Immature natural killer cell (primary cell): ENCODE measurements at regions not wholly inside any gene's neighbourhood (a gene's known extent, or its start where the extent isn't known, plus 50 kb on each side); places are given as distances from the start of the nearest gene placed in this dataset.

ENCODE experiments used
- DNase-seq, 3 donors: peaks; one replicate each; pipeline ENCODE4 v3.0.0; 2022; ENCODE audit warnings: mixed read lengths in 1 of 3
- H3K27ac Mint-ChIP-seq, 6 donors: one replicate each; pipeline ENCODE4 v1.8.0; 2020; ENCODE audit warnings: mixed read lengths in 6 of 6, mild to moderate bottlenecking in 5 of 6, inconsistent platforms in 4 of 6, moderate library complexity in 3 of 6
- H3K27me3 Mint-ChIP-seq, 3 donors: one replicate each; pipeline ENCODE4 v1.8.0; 2020 to 2021; ENCODE audit warnings: low read depth in 3 of 3, mild to moderate bottlenecking in 3 of 3, mixed read lengths in 3 of 3, moderate library complexity in 3 of 3, inconsistent platforms in 1 of 3
- H3K36me3 Mint-ChIP-seq, 3 donors: one replicate each; pipeline ENCODE4 v1.8.0; 2020; ENCODE audit warnings: mixed read lengths in 3 of 3, inconsistent platforms in 2 of 3, mild to moderate bottlenecking in 2 of 3
- H3K4me1 Mint-ChIP-seq, 2 donors: one replicate each; pipeline ENCODE4 v1.8.0; 2020; ENCODE audit warnings: inconsistent platforms in 2 of 2, mild to moderate bottlenecking in 2 of 2, mixed read lengths in 2 of 2, moderate library complexity in 1 of 2
- H3K4me3 Mint-ChIP-seq, 5 donors: one replicate each; pipeline ENCODE4 v1.8.0; 2020; ENCODE audit warnings: mild to moderate bottlenecking in 5 of 5, mixed read lengths in 5 of 5, inconsistent platforms in 3 of 5, moderate library complexity in 3 of 5
- H3K9me3 Mint-ChIP-seq, 6 donors: one replicate each; pipeline ENCODE4 v1.8.0; 2020; ENCODE audit warnings: mild to moderate bottlenecking in 6 of 6, mixed read lengths in 6 of 6, inconsistent platforms in 4 of 6, moderate library complexity in 3 of 6

GRCh38 chr2:19607400-19607799 lies 249.0 kb upstream of the OSR1 start:
- DNase-seq, result no peak
- no peaks in the 10 kb centered on the region for H3K4me1 Mint-ChIP-seq
- no peak overlapping the region for H3K4me3 Mint-ChIP-seq
- peaks cover 4 to 7% (median 5%) of the 10 kb centered on the region in 6 donors for H3K9me3 Mint-ChIP-seq
- no peaks in the 10 kb centered on the region for H3K36me3 Mint-ChIP-seq
- no peak overlapping the region for H3K27ac Mint-ChIP-seq
- peaks cover 0 to 7% (median 3%) of the 10 kb centered on the region in 3 donors for H3K27me3 Mint-ChIP-seq

- H3K9me3 Mint-ChIP-seq, result peaks cover 0 to 10% (median 5%) of the 10 kb centered on the region in 6 donors
- no peak overlapping the region for H3K27ac Mint-ChIP-seq
- no peak overlapping the region for H3K4me3 Mint-ChIP-seq
- no peaks in the 10 kb centered on the region for H3K4me1 Mint-ChIP-seq
- no peaks in the 10 kb centered on the region for H3K36me3 Mint-ChIP-seq
- no peak for DNase-seq
- peaks cover 0 to 4% (median 1%) of the 10 kb centered on the region in 3 donors for H3K27me3 Mint-ChIP-seq
Measured at GRCh38 chr2:19600982-19601381, 242.6 kb upstream of the OSR1 start.

DNA sequence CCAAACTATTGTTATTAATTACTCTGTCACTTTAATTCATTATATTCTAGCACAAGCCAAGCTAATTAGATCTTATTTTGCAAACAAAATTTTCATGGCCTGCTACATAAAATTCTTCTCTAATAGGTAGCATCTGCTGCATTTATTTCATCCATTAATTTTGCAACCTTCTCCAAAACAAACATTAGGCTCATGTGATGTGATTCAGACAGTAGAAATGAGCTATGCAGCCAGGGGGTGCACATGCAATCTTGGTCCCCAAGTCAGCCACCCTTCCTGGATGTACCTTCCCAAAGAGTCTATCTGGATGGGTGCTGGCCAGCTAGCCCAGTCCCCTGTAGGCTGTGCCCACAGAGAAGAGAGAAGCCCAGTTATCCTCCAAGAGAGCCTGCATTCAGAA lies 242.1 kb upstream of the OSR1 start:
- Mint-ChIP-seq H3K27me3 (peaks cover 0 to 4% (median 1%) of the 10 kb centered on the region in 3 donors), H3K36me3 (no peaks in the 10 kb centered on the region), H3K9me3 (peaks cover 0 to 10% (median 5%) of the 10 kb centered on the region in 6 donors), H3K4me3 (no peak overlapping the region), H3K4me1 (no peaks in the 10 kb centered on the region), H3K27ac (no peak overlapping the region)
- no peak for DNase-seq

GRCh38 chr2:19598971-19599370 lies 240.5 kb upstream of the OSR1 start:
- H3K27me3 Mint-ChIP-seq, result peaks cover 0 to 6% (median 0%) of the 10 kb centered on the region in 3 donors
- H3K9me3 Mint-ChIP-seq, result peaks cover 0 to 7% (median 2%) of the 10 kb centered on the region in 6 donors
- no peak overlapping the region for H3K27ac Mint-ChIP-seq
- no peaks in the 10 kb centered on the region for H3K36me3 Mint-ChIP-seq
- H3K4me1 Mint-ChIP-seq, result no peaks in the 10 kb centered on the region
- no peak for DNase-seq
- no peak overlapping the region for H3K4me3 Mint-ChIP-seq

DNA sequence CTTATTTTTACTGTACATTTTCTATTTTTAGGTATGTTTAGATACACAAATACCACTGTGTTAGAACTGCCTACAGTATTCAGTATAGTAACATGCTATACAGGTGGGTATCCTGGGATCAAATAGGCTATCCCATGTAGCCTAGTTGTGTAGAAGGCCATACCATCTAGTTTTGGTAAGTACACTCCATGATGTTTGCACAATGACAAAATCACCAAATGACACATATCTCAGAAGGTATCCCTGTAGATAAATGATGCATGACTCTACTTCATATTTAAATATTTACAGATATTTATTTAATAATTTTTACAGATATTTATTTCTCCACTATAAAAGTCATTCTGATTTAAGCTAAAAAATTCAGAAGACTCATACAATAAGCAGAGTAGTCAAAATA lies 233.8 kb upstream of the OSR1 start:
- Mint-ChIP-seq H3K9me3 (peaks cover 0 to 4% (median under 1%) of the 10 kb centered on the region in 6 donors), H3K4me3 (no peak overlapping the region), H3K27ac (no peak overlapping the region), H3K36me3 (no peaks in the 10 kb centered on the region), H3K27me3 (peaks cover 0 to 5% (median 2%) of the 10 kb centered on the region in 3 donors), H3K4me1 (no peaks in the 10 kb centered on the region)
- DNase-seq, result no peak

DNA sequence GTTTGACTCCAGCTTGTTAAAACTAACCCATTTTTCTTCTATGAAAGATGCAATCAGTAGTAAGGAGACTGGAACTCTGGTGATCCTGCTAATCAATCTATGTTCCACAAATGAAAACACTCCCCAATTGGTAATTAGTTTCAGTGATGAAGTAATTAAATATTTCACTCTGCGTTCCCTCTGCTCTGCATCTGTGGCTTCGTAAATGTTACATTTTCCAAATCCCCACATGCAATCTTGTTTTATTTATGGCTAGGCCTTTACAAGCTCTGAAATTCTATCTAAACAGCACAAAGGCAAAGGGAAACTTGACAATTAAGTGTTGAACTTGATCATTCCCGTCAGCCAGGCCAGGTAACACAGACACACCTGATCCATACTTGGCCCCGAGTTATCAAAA lies 231.4 kb upstream of the OSR1 start:
- Mint-ChIP-seq H3K27ac (no peak overlapping the region), H3K36me3 (no peaks in the 10 kb centered on the region), H3K4me1 (no peaks in the 10 kb centered on the region), H3K27me3 (peaks cover 0 to 2% (median 2%) of the 10 kb centered on the region in 3 donors), H3K4me3 (no peak overlapping the region), H3K9me3 (peaks cover 0 to 9% (median under 1%) of the 10 kb centered on the region in 6 donors)
- DNase-seq, result no peak

GRCh38 chr2:19580830-19581229 lies 222.4 kb upstream of the OSR1 start:
- Mint-ChIP-seq H3K27ac (no peak overlapping the region), H3K9me3 (peaks cover 0 to 8% (median 2%) of the 10 kb centered on the region in 6 donors), H3K4me1 (no peaks in the 10 kb centered on the region), H3K4me3 (no peak overlapping the region), H3K27me3 (peaks cover 0 to 3% (median 0%) of the 10 kb centered on the region in 3 donors), H3K36me3 (no peaks in the 10 kb centered on the region)
- no peak for DNase-seq

- Mint-ChIP-seq H3K36me3 (no peaks in the 10 kb centered on the region), H3K27me3 (peaks cover 0 to 2% (median 0%) of the 10 kb centered on the region in 3 donors), H3K9me3 (peaks cover 0 to 8% (median 0%) of the 10 kb centered on the region in 6 donors), H3K27ac (no peak overlapping the region), H3K4me3 (no peak overlapping the region), H3K4me1 (no peaks in the 10 kb centered on the region)
- DNase-seq, result no peak
Measured at GRCh38 chr2:19580264-19580663, 221.8 kb upstream of the OSR1 start.

GRCh38 chr2:19579461-19579860 lies 221.0 kb upstream of the OSR1 start:
- no peaks in the 10 kb centered on the region for H3K4me1 Mint-ChIP-seq
- no peak overlapping the region for H3K4me3 Mint-ChIP-seq
- peaks cover 0 to 2% (median 0%) of the 10 kb centered on the region in 3 donors for H3K27me3 Mint-ChIP-seq
- no peaks in the 10 kb centered on the region for H3K36me3 Mint-ChIP-seq
- no peak for DNase-seq
- H3K27ac Mint-ChIP-seq, result no peak overlapping the region
- peaks cover 0 to 8% (median 0%) of the 10 kb centered on the region in 6 donors for H3K9me3 Mint-ChIP-seq

DNA sequence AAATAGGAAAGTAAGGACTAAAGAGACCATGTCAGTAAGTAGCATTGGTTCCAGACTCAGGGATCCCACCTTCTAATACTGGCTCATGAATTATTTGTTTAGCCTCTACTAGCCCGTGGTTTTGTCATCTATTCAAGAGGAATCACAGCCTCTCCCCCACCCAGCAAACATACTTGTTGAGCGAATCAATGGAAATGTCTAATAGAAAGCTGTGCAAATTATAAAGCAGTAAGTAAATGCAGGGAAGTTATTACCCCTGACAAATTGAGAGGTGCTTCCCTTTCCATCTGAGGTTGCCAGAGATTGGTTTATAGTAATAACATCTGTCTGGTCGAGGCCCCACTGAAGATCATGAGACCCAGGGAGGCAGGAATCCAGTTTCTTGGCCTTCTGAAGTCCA lies 219.3 kb upstream of the OSR1 start:
- Mint-ChIP-seq H3K27me3 (peaks cover 0 to 2% (median 0%) of the 10 kb centered on the region in 3 donors), H3K4me3 (no peak overlapping the region), H3K27ac (no peak overlapping the region), H3K36me3 (no peaks in the 10 kb centered on the region), H3K9me3 (peaks cover 0 to 8% (median 0%) of the 10 kb centered on the region in 6 donors), H3K4me1 (no peaks in the 10 kb centered on the region)
- no peak for DNase-seq

- Mint-ChIP-seq H3K4me3 (no peak overlapping the region), H3K27ac (no peak overlapping the region), H3K4me1 (no peaks in the 10 kb centered on the region), H3K27me3 (peaks cover 0 to 2% (median 0%) of the 10 kb centered on the region in 3 donors), H3K9me3 (peaks cover 0 to 8% (median 0%) of the 10 kb centered on the region in 6 donors), H3K36me3 (no peaks in the 10 kb centered on the region)
- DNase-seq, result no peak
Measured at GRCh38 chr2:19576411-19576810, 218.0 kb upstream of the OSR1 start.

GRCh38 chr2:19575641-19576040 lies 217.2 kb upstream of the OSR1 start:
- H3K4me1 Mint-ChIP-seq, result no peaks in the 10 kb centered on the region
- no peak for DNase-seq
- H3K9me3 Mint-ChIP-seq, result peaks cover 0 to 8% (median 0%) of the 10 kb centered on the region in 6 donors
- no peak overlapping the region for H3K4me3 Mint-ChIP-seq
- no peaks in the 10 kb centered on the region for H3K27me3 Mint-ChIP-seq
- no peaks in the 10 kb centered on the region for H3K36me3 Mint-ChIP-seq
- no peak overlapping the region for H3K27ac Mint-ChIP-seq

DNA sequence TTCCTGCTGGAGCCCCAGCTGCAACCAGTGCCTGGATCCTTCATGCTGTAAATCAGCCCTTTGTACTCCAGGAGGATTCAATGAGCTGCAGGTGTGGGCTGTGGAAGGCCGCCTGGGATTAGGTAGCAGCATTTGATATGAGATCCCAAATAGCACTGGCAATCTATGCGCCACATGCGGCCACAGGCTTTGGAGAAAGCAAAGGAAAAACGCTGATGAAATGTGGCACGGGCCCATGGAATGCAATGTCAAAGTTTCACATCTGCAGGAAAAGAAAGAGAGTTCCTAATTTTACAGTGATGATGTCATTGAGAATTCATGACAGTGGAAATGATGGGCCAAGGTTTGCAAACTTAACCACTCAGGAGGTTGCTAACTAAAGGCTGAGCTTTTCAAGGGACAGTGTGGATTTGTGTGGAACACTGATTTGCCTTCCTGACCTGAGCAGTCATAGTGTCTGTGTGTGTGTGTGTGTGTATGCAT lies 216.4 kb upstream of the OSR1 start:
- H3K9me3 Mint-ChIP-seq, result peaks cover 0 to 3% (median 0%) of the 10 kb centered on the region in 6 donors
- H3K4me1 Mint-ChIP-seq, result no peaks in the 10 kb centered on the region
- H3K27me3 Mint-ChIP-seq, result no peaks in the 10 kb centered on the region
- no peak overlapping the region for H3K27ac Mint-ChIP-seq
- no peak overlapping the region for H3K4me3 Mint-ChIP-seq
- no peak for DNase-seq
- H3K36me3 Mint-ChIP-seq, result no peaks in the 10 kb centered on the region

DNA sequence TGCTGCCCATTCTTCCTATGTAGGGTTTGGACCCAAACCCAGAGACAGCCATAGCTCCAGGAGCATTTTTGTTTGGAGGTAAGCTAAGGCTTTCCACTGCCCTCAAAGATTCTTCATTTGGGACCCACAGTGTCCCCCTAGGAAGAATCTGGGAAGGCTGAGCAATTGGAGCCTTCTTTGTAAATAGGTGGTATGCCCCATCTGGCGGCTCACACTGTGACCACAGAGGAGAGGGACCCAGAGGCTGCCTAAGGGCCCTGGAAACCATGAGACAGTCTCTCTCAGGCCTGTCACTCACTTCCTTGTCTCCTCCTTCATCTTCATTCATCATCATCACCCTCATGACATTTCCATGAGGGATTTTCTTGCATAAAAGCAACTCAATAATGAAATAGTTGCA lies 215.4 kb upstream of the OSR1 start:
- no peak overlapping the region for H3K27ac Mint-ChIP-seq
- peaks cover 0 to 3% (median 3%) of the 10 kb centered on the region in 3 donors for H3K27me3 Mint-ChIP-seq
- no peaks in the 10 kb centered on the region for H3K36me3 Mint-ChIP-seq
- no peak overlapping the region for H3K4me3 Mint-ChIP-seq
- H3K4me1 Mint-ChIP-seq, result no peaks in the 10 kb centered on the region
- DNase-seq, result no peak
- peaks cover 0 to 3% (median 0%) of the 10 kb centered on the region in 6 donors for H3K9me3 Mint-ChIP-seq

GRCh38 chr2:19571773-19572172 lies 213.3 kb upstream of the OSR1 start:
- H3K27me3 Mint-ChIP-seq, result peaks cover 3 to 5% (median 3%) of the 10 kb centered on the region in 3 donors
- H3K4me3 Mint-ChIP-seq, result no peak overlapping the region
- no peaks in the 10 kb centered on the region for H3K36me3 Mint-ChIP-seq
- H3K9me3 Mint-ChIP-seq, result peaks cover 0 to 4% (median 0%) of the 10 kb centered on the region in 6 donors
- DNase-seq, result no peak
- H3K27ac Mint-ChIP-seq, result no peak overlapping the region
- H3K4me1 Mint-ChIP-seq, result no peaks in the 10 kb centered on the region
